GM21825 (cell line): ENCODE measurements at regions not wholly inside any gene's neighbourhood (a gene's known extent, or its start where the extent isn't known, plus 50 kb on each side); places are given as distances from the start of the nearest gene placed in this dataset.

ENCODE experiments used
- ATAC-seq: cut with Tn5 transposase; IDR thresholded peaks from one replicate; pipeline ENCODE4 v1.9.1; 2021; ENCODE audit warnings: mild to moderate bottlenecking, moderate library complexity; ENCODE audit not compliant: unreplicated experiment

DNA sequence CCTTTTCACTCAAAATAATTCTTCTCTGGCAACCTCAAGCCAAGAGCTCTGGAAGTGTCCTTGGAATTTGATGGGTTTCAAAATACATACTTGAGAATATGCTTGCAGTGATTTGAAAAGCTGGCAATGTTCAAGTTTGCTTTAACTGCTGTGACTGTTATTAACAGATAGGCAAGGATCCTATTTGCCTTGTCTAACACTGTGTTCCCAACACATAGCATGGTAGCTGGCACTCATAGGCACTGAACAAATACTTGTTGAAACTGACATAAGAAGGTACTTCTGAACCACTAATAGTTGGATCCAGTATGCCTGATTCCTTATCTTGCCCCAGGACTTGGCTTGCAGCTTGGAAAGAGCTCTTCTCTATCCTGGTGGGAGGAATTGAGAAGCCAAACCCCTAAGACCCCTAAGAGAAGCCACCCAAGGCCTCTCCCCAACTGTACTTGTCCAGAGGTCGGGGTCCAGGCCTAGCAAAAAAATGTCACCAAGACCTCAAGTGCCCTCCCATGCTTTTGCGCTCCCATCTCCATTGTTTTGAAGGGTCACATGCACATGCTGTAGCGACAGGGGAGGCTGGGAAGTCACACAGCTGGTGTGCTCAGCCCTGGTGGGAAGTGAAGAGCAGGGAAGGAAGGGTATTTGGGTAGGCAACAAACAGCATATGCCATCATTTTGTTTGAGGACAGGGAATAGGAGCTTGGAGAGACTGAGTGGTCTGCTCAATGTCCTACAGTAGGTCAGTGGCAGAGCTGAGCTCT is 118.4 kb upstream of the HAAO start:
- no peak for ATAC-seq

DNA sequence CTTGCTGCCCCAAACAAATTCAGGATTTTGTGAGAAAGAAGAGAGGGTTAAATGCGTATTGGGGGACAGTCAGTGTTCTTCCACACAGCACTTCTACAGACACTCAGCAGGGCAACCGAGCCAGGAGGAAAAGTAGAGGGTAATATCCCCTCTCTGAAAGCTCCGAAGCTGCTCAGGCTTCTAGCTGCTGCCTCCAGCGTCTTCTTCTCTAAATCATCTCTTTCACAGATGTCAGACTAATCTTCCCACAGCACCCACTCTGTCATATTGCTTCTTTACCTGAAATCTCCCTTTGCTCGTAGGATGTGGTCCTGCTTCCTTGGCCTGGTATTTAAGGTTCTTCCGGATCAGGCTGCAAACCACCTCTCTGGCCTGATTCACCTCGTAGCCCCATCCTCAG is 117.6 kb upstream of the HAAO start:
- ATAC-seq, result no peak

DNA sequence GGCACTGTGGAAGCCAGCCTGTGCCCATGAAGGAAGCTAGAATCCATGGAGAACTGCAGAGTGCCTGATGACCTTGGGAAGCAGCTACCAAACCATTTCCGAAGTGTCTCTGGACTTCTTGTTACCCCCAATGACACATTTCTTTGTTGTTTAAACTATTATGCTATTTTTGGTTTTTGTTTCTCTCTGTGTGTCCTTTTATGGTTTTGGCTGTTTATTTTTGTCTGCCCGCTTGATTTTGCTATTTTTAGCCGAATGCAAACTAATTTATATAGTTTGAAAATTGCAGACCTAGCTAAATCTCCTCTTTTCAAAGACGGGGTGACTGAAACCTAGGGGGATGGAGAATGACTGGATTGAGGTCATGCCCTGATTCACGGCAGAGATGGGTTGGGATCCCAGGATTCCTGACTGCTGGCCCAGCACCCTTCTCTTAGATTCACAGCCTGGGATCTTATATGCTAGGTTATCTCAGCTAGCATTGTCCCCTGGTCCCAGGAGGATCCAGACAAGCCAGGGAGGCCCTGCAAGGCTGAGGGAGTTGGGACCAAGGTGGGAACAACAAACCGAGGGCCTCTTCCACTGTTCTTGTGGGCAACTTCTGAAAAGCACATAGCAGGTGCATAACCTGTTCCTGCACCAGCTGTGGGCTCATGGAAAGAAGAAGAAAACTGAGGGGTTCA is 116.3 kb upstream of the HAAO start:
- no peak for ATAC-seq

- ATAC-seq, result no peak
Observed at GRCh38 chr2:42907835-42908234, 115.5 kb upstream of the HAAO start.

DNA sequence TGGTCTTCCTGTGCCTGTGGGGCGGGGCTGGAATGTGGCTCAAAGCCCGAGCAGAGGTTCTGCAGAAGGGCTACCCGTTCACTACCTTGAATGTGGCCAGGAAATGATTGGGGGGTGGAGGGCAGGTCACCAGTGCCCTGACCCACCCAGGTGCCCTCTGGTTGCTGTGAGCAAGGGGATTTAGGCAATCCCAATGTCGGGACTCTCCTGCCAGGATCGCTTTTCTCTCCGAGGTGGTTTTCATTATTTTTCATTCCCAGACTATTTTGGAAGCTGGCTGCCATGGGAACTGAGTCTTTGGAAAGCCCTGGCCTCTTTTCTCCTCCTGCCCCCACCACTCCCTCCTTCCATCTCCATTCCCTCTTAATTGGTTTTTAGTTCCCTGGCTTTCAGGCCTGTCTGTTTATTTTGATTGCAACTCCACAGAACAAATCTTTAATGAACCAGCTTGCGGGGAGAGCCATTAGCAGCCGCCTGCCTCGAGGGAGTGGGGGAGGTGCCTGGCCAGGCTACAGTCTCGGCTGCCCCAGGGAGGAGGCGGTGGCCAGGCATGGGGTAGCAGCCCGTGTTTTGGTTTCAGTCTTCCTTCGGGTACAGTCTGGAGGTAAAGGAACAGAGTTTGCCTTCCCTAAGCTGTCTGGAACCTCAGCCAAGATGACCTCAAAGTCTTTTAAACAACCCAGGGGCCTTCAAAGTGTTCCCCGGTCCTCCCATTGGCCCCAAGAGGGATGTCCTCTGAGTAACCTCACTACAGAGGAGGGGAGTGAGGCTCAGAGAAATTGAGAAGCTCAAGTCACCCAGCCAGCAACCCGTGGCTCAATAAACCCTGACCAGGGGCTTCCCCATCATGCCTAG is 114.4 kb upstream of the HAAO start:
- no peak for ATAC-seq

- ATAC-seq, result no peak
Observed at GRCh38 chr2:42906111-42906556, 113.8 kb upstream of the HAAO start.

- ATAC-seq, result no peak
Observed at GRCh38 chr2:42905341-42906110, 113.1 kb upstream of the HAAO start.

- ATAC-seq, result no peak
Observed at GRCh38 chr2:42904576-42904876, 112.1 kb upstream of the HAAO start.

DNA sequence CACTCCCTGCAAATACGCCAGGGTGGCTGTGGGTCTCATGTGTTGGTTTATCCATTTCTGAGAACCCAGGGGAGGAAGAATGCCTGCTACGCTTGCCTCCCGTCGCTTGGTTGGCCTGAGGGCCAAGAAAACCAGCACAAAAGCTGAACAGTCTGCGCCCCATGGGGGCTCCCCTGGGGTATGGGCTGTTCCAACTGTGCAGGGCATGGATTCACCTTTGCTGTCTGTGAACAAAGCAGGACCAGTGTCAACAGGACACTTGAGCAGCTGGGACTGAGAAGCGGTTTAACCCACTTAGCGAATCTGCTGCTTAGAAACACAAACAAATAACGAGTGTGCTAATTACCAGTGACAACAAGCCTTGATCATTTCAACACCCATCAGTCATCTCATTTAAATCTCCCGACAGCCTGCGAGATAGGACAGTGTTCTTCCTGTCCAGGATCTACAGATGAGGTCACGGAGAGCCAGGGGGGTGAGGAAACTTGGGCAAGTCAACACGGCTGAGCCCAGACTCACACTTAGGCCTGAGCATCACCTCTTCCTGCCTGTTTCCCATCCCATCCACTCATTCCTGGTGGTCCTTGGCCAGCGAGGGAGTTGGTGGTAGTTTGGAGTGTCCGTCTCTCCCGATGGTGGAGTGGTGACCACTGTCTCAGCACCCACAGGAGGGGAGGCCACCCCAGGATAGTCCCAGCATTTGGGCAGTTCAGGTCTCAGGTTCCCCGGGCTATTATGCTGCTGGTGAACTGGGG is 111.6 kb upstream of the HAAO start:
- no peak for ATAC-seq

DNA sequence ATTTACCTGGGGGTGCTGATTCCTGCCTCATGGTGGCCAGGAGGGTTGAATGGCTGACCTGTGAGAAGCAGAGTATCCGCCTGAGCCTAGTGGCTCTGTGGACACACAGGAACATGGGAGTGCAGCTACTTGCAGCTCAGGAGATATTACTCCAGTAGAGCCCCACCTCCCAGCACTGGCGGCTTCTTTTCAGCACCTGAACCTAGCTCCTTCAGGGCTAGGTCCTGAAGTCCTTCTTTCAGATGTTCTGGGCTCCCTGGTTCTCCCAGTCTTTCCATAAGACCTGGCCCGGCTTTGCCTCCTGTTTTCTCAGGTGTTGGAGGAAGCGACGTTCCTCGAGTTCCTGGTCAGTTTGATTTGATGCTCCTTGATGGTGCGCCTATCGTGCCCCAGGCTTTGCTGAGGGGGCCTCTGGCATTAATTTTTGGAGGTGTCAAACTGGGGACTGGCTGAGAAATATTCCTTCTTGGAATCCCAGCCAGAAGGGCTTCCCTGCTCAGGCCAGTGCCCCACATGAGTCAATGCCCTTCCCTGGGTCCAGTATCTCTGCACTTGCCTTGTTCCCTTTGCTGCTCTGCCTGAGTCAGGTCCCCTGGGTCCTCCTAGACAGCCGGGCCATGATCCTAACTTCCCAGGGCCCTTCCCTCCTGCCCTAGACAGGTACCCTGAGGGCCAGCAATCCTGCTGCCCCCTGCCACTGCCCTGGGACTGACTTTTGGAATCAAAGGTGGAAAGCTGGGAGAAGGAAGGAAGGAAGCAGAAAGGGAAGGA is 110.7 kb upstream of the HAAO start:
- ATAC-seq, result no peak

DNA sequence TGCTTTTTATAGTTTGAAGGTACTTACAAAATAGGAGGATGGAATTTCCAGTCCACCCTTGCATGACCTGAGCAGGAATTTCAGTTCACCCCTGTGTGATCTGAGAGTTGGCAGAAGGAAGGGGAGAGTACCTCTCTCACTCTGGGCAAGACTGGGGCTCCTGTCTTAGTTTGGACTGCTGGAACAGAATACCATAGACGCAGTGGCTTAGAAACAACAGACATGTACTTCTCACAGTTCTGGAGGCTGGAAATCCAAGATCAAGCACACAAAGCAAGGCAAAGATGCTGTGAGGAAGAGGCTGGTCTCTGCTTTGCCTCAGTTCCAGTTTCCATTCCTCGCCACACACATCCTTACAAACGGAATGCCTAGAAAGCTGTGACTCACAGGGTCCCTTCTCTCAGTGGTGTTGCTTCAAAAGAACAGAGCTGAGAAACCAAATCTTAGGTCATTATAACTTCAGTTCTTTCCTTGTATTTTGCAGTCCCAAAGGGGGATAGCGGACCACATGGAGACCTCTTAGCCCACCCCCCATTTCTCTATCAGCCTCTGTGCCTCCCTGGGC is 108.8 kb upstream of the HAAO start:
- no peak for ATAC-seq

- ATAC-seq, result no peak
Observed at GRCh38 chr2:42900289-42900891, 108.0 kb upstream of the HAAO start.

DNA sequence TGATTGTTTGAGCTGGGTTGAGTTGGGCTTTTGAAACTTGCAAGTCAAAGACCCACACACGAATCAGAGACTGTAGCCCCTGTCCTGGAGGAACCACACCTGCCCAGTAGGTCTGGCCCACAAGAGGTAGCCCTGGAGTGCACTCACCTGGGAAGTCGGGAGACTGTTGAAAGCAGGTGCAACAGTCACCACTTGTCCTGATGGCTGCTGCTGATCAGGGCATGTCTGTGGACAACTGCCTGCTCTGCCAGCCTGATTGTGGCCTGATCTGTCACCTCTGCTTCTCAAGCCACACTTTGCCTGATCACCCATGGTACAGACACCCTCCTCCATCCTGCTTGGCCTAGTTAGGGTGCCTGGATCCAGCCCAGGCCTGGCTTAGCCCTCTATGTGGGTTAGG is 105.0 kb upstream of the HAAO start:
- no peak for ATAC-seq

DNA sequence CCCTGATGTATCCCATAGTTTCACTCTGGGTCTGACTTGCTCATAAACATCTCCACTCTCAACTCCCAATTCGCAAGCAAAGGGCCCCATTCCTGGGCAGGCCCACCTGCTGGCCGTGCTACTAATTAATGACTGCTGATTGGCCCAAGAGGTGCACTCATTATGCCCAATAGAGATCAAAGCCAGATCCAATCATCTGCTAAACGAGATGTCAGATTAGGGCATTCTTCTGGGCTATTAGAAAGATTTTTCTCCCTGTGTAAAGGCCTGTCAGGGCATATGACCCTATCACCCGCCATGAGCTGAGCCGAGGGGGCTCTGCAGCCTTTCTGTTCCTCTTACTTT is 103.4 kb upstream of the HAAO start:
- no peak for ATAC-seq

DNA sequence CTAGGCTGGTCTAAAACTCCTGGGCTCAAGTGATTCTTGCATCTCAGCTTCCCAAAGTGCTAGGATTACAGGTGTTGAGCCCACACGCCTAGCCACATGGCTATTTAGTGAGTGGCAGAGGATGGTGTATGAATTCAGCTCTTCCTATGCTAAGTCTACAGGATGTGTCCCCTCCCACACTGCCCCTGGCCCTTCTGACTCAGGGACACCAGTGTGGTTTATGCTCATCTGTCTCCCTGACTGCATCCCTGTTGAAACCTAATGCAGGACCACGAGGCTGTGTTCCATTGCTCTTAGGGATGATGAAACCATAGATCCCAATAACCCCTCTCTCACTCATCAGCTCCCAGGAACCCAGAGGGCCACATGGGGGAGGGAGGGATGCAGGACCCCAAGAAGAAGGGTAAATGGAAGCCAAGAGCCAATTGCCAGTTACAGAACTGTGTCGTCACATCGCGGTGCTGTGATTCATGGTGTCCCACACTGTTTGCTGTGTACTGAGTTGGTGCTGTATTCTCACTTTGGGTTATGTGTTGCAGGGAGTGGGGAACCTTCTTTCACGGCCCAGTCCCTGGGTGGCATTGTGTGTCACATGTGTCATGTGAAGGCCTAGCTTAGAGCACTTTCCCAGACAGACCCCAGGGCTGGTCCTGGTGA is 102.9 kb upstream of the HAAO start:
- ATAC-seq, result no peak

GRCh38 chr2:42893047-42893758 is 100.8 kb upstream of the HAAO start:
- no peak for ATAC-seq

DNA sequence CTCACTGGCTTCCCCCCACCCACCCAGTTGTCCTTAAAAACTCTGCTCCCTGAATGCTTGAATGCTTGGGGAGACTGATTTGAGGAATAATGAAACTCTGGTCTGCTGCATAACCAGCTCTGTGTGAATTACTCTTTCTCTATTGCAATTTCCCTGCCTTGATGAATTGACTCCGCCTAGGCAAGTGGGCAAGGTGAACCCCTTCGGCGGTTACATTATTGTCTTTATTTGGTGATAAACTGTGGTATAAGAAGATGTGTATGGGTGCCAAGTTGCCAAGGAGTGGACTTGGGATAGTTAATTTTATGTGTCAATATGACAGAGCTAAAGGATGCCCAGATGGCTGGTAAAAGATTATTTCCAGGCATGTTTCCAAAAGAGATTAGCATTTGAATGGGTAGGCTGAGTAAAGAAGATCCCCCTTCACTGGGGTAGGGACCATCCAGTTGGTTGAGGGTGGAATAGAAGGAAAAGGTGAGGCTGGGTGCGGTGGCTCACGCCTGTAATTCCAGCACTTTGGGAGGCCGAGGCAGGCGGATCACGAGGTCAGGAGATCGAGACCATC is 98.5 kb upstream of the HAAO start:
- ATAC-seq, result no peak
